PC-3 (cell line): ENCODE measurements at regions not wholly inside any gene's neighbourhood (a gene's known extent, or its start where the extent isn't known, plus 50 kb on each side); places are given as distances from the start of the nearest gene placed in this dataset.

Experiments
- ATAC-seq: fragments of 200-7000 bp; cut with Tn5 transposase; 2 replicates; pipeline ENCODE4 v1.9.1; 2020; ENCODE audit warnings: mild to moderate bottlenecking, moderate library complexity
- BruUV-seq: library from RNA; stranded (reverse); fragments of 400-500 nt; replicated peaks from 2 replicates; lab custom pipeline; 2021; lab: Mats Ljungman, UMichigan
- CTCF ChIA-PET: fragments of 300-600 bp; sonication (Branson Sonifier 250); formaldehyde crosslinking; loops from one replicate; lab custom pipeline; 2022; ENCODE audit warnings: antibody characterized with exemption; lab: Charles Lee
- POLR2A ChIA-PET: fragments of 300-600 bp; sonication (Branson Sonifier 250); formaldehyde crosslinking; loops from one replicate; lab custom pipeline; 2022; ENCODE audit warnings: antibody characterized with exemption; ENCODE audit not compliant: unreplicated experiment; lab: Charles Lee
- DNase-seq: peaks from one replicate; pipeline ENCODE4 v3.0.0-alpha.2; 2015
- H2AFZ ChIP-seq: fragments of 300-600 bp; sonication (generic); 2 replicates; pipeline ENCODE4 v1.6.0; 2016; ENCODE audit warnings: antibody characterized with exemption, low read length
- H3F3A ChIP-seq: fragments of 300-600 bp; sonication (generic); one replicate; pipeline ENCODE4 v1.6.0; 2017; ENCODE audit warnings: antibody characterized with exemption, low read length, control low read depth, mild to moderate bottlenecking; ENCODE audit not compliant: unreplicated experiment
- H3K27ac ChIP-seq: fragments of 300-600 bp; sonication (generic); 2 replicates; pipeline ENCODE4 v1.5.1; 2016; ENCODE audit warnings: mild to moderate bottlenecking, low read length
- H3K27me3 ChIP-seq: fragments of 300-600 bp; sonication (generic); 2 replicates; pipeline ENCODE4 v1.6.1; 2016; ENCODE audit warnings: low read length, mixed read lengths
- H3K36me3 ChIP-seq: fragments of 300-600 bp; sonication (generic); 2 replicates; pipeline ENCODE4 v1.6.1; 2016; ENCODE audit warnings: low read depth, mixed run types, low read length, mixed read lengths
- H3K4me1 ChIP-seq: fragments of 300-600 bp; sonication (generic); 2 replicates; pipeline ENCODE4 v1.5.1; 2016; ENCODE audit warnings: low read length; ENCODE audit not compliant: insufficient read depth
- H3K4me2 ChIP-seq: fragments of 300-600 bp; sonication (generic); 2 replicates; pipeline ENCODE4 v1.6.0; 2016; ENCODE audit warnings: low read length
- H3K4me3 ChIP-seq: fragments of 300-600 bp; sonication (generic); 2 replicates; pipeline ENCODE4 v1.5.1; 2016; ENCODE audit warnings: mild to moderate bottlenecking, low read length, mixed read lengths
- H3K79me2 ChIP-seq: fragments of 300-600 bp; sonication (generic); 2 replicates; pipeline ENCODE4 v1.6.1; 2017; ENCODE audit warnings: low read length, mixed read lengths
- H3K9ac ChIP-seq: fragments of 300-600 bp; sonication (generic); 2 replicates; pipeline ENCODE4 v1.6.0; 2016; ENCODE audit warnings: mild to moderate bottlenecking, low read length
- H3K9me2 ChIP-seq: fragments of 300-600 bp; sonication (generic); replicated peaks from 2 replicates; pipeline ENCODE4 v1.6.1; 2016; ENCODE audit warnings: mixed run types, low read length, mixed read lengths
- H3K9me3 ChIP-seq: fragments of 300-600 bp; sonication (generic); 2 replicates; pipeline ENCODE4 v1.6.1; 2016; ENCODE audit warnings: low read length, mixed read lengths
- H4K20me1 ChIP-seq: fragments of 300-600 bp; sonication (generic); 2 replicates; pipeline ENCODE4 v1.6.1; 2016; ENCODE audit warnings: low read length, mixed read lengths
- EZH2 ChIP-seq: fragments of 300-600 bp; sonication (generic); IDR thresholded peaks from one replicate; pipeline ENCODE4 v1.6.1; 2017; ENCODE audit warnings: antibody characterized with exemption, mild to moderate bottlenecking, low read length; ENCODE audit not compliant: unreplicated experiment
- EZH2phosphoT487 ChIP-seq: fragments of 300-600 bp; sonication (generic); IDR thresholded peaks from 2 replicates; pipeline ENCODE4 v1.6.1; 2018; ENCODE audit warnings: mild to moderate bottlenecking, antibody characterized with exemption, low read length, borderline replicate concordance
- intact Hi-C: fragments of 100-400 bp; cut with micrococcal nuclease; formaldehyde crosslinking; loops from 2 replicates; pipeline ENCODE4 v1.9.0; 2023
- TF ChIP-seq, protein P1 (sequence below): fragments of 300-600 bp; sonication (generic); conservative IDR thresholded peaks from 2 replicates; pipeline ENCODE4 v1.5.1; 2017; ENCODE audit warnings: antibody characterized with exemption, low read depth, mild to moderate bottlenecking, low read length

DNA sequence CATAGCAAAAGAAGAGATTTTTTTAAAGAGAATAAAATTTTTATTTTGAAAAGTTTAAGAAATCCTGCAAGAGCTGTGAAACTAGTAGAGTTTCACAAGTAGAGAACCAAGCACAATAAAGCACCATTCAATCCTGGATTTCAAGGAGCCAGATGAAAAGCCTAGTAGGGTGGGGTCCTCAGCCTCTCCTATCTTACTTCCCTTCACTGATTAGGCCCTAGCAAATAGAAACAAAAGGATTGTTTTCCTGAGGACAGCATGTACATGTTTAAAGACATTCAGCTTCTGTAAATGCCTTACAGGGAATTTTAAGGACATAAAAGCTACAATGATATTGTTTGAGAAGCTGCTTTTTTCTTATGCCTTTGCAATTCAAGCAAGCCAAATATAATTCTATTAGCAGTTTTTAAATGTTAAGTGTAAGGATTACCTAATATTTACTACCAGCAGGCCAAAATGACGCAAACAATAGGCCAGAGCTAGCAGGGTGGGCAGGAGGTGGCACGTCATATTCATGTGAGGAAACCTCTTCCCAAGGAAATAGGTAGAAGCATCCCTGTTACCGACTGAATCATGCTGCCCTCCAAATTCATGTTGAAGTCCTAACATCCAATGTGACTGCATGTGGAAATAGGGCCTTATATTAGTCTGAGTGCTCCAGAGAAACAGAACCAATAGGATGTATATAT lies 337.6 kb downstream of the MLLT3 start:
- Histone ChIP-seq H3K9ac (no peak overlapping the region), H3K9me3 (no peaks in the 10 kb centered on the region), H3K4me1 (no peaks in the 10 kb centered on the region), H3K36me3 (no peaks in the 10 kb centered on the region), H2AFZ (no peak overlapping the region), H3K4me2 (no peak overlapping the region), H3K9me2 (no peaks in the 10 kb centered on the region), H4K20me1 (no peaks in the 10 kb centered on the region), H3K27me3 (peaks cover 10% of the 10 kb centered on the region; the same call in 1 of the 2 replicates), H3K79me2 (no peaks in the 10 kb centered on the region), H3F3A (no peaks in the 10 kb centered on the region), H3K4me3 (no peak overlapping the region), H3K27ac (no peak overlapping the region)
- intact Hi-C loops: no loop called here
- no peak for TF ChIP-seq EZH2
- no peak for TF ChIP-seq EZH2phosphoT487
- TF ChIP-seq, protein P1, sequence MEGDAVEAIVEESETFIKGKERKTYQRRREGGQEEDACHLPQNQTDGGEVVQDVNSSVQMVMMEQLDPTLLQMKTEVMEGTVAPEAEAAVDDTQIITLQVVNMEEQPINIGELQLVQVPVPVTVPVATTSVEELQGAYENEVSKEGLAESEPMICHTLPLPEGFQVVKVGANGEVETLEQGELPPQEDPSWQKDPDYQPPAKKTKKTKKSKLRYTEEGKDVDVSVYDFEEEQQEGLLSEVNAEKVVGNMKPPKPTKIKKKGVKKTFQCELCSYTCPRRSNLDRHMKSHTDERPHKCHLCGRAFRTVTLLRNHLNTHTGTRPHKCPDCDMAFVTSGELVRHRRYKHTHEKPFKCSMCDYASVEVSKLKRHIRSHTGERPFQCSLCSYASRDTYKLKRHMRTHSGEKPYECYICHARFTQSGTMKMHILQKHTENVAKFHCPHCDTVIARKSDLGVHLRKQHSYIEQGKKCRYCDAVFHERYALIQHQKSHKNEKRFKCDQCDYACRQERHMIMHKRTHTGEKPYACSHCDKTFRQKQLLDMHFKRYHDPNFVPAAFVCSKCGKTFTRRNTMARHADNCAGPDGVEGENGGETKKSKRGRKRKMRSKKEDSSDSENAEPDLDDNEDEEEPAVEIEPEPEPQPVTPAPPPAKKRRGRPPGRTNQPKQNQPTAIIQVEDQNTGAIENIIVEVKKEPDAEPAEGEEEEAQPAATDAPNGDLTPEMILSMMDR: no peak
- no peak for DNase-seq
- CTCF ChIA-PET: no interaction called here
- POLR2A ChIA-PET: no interaction called here
- no peak for ATAC-seq
- BruUV-seq: no TSS peak

DNA sequence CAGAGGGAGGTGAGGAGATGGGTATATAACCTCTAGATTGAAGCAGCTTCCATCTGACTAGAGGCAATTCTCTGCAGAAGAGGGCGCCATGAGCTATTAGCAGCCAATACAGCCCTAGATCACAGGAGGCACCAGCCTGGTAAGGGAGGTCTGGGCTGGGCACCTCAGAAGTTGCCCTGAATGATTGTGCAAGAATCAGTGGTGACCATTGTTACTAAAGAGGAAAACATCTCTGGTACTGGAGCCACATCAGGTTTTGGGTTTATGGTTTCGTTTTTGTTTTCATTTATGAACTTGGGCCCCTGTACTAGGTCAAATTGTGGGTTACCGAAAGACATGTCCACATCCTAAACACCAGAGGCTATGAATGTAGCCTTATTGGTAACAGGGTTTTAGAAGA lies 342.0 kb downstream of the MLLT3 start:
- CTCF ChIA-PET: no interaction called here
- POLR2A ChIA-PET: no interaction called here

DNA sequence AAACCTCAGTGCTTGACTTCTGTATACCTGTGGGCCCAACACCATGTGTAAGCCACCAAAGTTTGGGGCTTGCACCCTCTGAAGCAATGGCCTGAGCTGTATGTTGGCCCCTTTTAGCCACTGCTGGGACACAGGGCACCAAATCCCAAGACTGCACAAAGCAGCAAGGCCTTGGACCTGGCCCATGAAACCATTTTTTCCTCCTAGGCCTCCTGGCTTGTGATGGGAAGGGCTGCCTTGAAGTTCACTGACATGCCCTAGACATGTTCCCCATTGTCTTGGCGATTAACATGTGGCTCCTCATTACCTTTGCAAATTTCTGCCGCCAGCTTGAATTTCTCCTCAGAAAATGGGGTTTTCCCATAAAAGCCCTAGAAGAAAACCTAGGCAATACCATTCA lies 345.5 kb downstream of the MLLT3 start:
- Histone ChIP-seq H3K4me1 (no peaks in the 10 kb centered on the region), H3K27ac (no peak overlapping the region), H3K9me3 (no peaks in the 10 kb centered on the region), H3K27me3 (no peaks in the 10 kb centered on the region), H3K9me2 (no peaks in the 10 kb centered on the region), H4K20me1 (no peaks in the 10 kb centered on the region), H3K36me3 (no peaks in the 10 kb centered on the region), H3F3A (no peaks in the 10 kb centered on the region), H3K4me2 (no peak overlapping the region), H3K4me3 (no peak overlapping the region), H3K79me2 (no peaks in the 10 kb centered on the region), H3K9ac (no peak overlapping the region), H2AFZ (no peak overlapping the region)
- TF ChIP-seq EZH2phosphoT487 (no peak), EZH2 (no peak)
- TF ChIP-seq, protein P1: no peak
- no TSS peak for BruUV-seq
- ChIA-PET POLR2A (no interaction called here), CTCF (no interaction called here)
- no peak for DNase-seq
- intact Hi-C loops: no loop called here
- ATAC-seq: no peak

More for the DNA sequence above, 342.0 kb downstream of the MLLT3 start:
- Histone ChIP-seq H3K79me2 (no peaks in the 10 kb centered on the region), H4K20me1 (no peaks in the 10 kb centered on the region), H3K4me2 (no peak overlapping the region), H3K4me3 (no peak overlapping the region), H2AFZ (no peak overlapping the region), H3K27me3 (no peaks in the 10 kb centered on the region), H3F3A (no peaks in the 10 kb centered on the region), H3K9me3 (no peaks in the 10 kb centered on the region), H3K27ac (no peak overlapping the region), H3K9me2 (no peaks in the 10 kb centered on the region), H3K4me1 (no peaks in the 10 kb centered on the region), H3K9ac (no peak overlapping the region), H3K36me3 (no peaks in the 10 kb centered on the region)
- no peak for ATAC-seq
- no peak for DNase-seq
- BruUV-seq: no TSS peak
- intact Hi-C loops: no loop called here
- TF ChIP-seq, protein P1: no peak
- TF ChIP-seq EZH2phosphoT487: no peak
- TF ChIP-seq EZH2: no peak
